ENCODE measurements at regions not wholly inside any gene's neighbourhood (a gene's known extent, or its start where the extent isn't known, plus 50 kb on each side); places are given as distances from the start of the nearest gene placed in this dataset.

GRCh38 chr21:18661842-18662241, 258.3 kb upstream of the TMPRSS15 start:
- POLR2A ChIA-PET, result no interaction called here
- H3K79me2 ChIP-seq (ENCODE audit: insufficient read depth, low read length), result no peaks in the 10 kb centered on the region
- BruUV-seq (replicated peaks), result no TSS peak

DNA sequence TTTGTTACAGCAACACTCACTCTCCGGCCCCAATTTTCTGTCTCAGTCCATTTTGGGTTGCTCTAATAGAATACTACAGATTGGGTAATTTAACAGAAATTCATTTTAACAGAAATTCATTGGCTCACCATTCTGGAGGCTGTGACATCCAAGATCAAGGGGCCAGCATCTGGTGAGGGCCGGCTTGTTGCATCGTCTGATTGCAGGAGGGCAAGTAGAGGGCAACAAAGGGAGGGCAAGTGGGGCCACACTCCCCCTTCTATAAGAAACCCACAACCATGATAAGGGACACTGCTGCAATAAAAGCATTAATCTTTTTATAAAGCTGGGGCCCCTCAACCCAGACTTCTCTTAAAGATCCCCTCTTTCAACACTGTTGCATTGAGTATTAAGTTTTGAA, 260.1 kb upstream of the TMPRSS15 start:
- ChIA-PET RAD21 (ENCODE audit: low non-redundant PET in 1 of 2, low total read pairs in 2 of 2, uncharacterized antibody in 2 of 2, unreplicated experiment in 2 of 2) (no interaction called here), POLR2A (no interaction called here), CTCF (no interaction called here)
- intact Hi-C loops (cut with micrococcal nuclease), result no loop called here
- ATAC-seq (no peak), DNase-seq (ENCODE audit: low read depth, low spot score) (no peak)
- Histone ChIP-seq H3K79me2 (ENCODE audit: insufficient read depth, low read length) (no peaks in the 10 kb centered on the region), H4K20me1 (ENCODE audit: insufficient read depth) (no peaks in the 10 kb centered on the region), H3K4me3 (replicated peaks in 1 of 2; ENCODE audit: low read depth in 1 of 2, low read length in 2 of 2) (no peak overlapping the region), H3K27ac (ENCODE audit: low read depth, low read length) (no peak overlapping the region), H3K9ac (ENCODE audit: low read length) (no peak overlapping the region), H3K9me2 (ENCODE audit: insufficient read depth) (no peaks in the 10 kb centered on the region), H3K36me3 (ENCODE audit: control insufficient read depth in 1 of 2, insufficient read depth in 2 of 2, low read length in 2 of 2) (no peaks in the 10 kb centered on the region), H2AFZ (ENCODE audit: low read depth, low read length, poor library complexity, severe bottlenecking) (no peak overlapping the region), H3K9me3 (ENCODE audit: control insufficient read depth in 1 of 2, insufficient read depth in 1 of 2, low read depth in 1 of 2, low read length in 2 of 2) (peaks cover 21 to 22% of the 10 kb centered on the region in 2 experiments; a peak in 3 of 4 replicates), H3K4me1 (ENCODE audit: control insufficient read depth in 1 of 2, insufficient read depth in 2 of 2, low read length in 2 of 2) (no peaks in the 10 kb centered on the region), H3K27me3 (ENCODE audit: insufficient read depth, low read length) (no peaks in the 10 kb centered on the region), H3K4me2 (ENCODE audit: low read length) (no peak overlapping the region)
- no TSS peak for BruUV-seq (replicated peaks)
- TF ChIP-seq, protein P1, sequence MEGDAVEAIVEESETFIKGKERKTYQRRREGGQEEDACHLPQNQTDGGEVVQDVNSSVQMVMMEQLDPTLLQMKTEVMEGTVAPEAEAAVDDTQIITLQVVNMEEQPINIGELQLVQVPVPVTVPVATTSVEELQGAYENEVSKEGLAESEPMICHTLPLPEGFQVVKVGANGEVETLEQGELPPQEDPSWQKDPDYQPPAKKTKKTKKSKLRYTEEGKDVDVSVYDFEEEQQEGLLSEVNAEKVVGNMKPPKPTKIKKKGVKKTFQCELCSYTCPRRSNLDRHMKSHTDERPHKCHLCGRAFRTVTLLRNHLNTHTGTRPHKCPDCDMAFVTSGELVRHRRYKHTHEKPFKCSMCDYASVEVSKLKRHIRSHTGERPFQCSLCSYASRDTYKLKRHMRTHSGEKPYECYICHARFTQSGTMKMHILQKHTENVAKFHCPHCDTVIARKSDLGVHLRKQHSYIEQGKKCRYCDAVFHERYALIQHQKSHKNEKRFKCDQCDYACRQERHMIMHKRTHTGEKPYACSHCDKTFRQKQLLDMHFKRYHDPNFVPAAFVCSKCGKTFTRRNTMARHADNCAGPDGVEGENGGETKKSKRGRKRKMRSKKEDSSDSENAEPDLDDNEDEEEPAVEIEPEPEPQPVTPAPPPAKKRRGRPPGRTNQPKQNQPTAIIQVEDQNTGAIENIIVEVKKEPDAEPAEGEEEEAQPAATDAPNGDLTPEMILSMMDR (IDR thresholded peaks at IDR 0.05 in 2 of 3, conservative IDR thresholded peaks at IDR 0.05 in 1 of 3; ENCODE audit: borderline replicate concordance in 1 of 3, insufficient read depth in 1 of 3, low read depth in 2 of 3, low read length in 2 of 3), result no peak
- TF ChIP-seq POLR2AphosphoS5 (IDR thresholded peaks at IDR 0.05; ENCODE audit: low read depth, low read length) (no peak), JUND (IDR thresholded peaks at IDR 0.05) (no peak), CBX3 (IDR thresholded peaks at IDR 0.05; ENCODE audit: low read depth) (no peak), EGR1 (IDR thresholded peaks at IDR 0.05; ENCODE audit: low read depth) (no peak), ZBTB33 (IDR thresholded peaks at IDR 0.05; ENCODE audit: extremely low read depth, insufficient replicate concordance, low read length) (no peak), RAD21 (IDR thresholded peaks at IDR 0.05; ENCODE audit: low read depth) (no peak), EZH2 (IDR thresholded peaks at IDR 0.05) (no peak), EZH2phosphoT487 (IDR thresholded peaks at IDR 0.05; ENCODE audit: borderline replicate concordance) (no peak), SRF (IDR thresholded peaks at IDR 0.05; ENCODE audit: low read depth) (no peak), TCF7L2 (IDR thresholded peaks at IDR 0.05; ENCODE audit: borderline replicate concordance, extremely low read depth, insufficient read depth, insufficient read length) (no peak), ATF3 (IDR thresholded peaks at IDR 0.05) (no peak)

More at GRCh38 chr21:18661842-18662241, 258.3 kb upstream of the TMPRSS15 start:
- Histone ChIP-seq H3K27ac (ENCODE audit: low read depth, low read length) (no peak overlapping the region), H3K9me3 (ENCODE audit: control insufficient read depth in 1 of 2, insufficient read depth in 1 of 2, low read depth in 1 of 2, low read length in 2 of 2) (peaks cover 18% of the 10 kb centered on the region in 2 experiments; a peak in 3 of 4 replicates), H3K4me3 (replicated peaks in 1 of 2; ENCODE audit: low read depth in 1 of 2, low read length in 2 of 2) (no peak overlapping the region), H2AFZ (ENCODE audit: low read depth, low read length, poor library complexity, severe bottlenecking) (no peak overlapping the region), H3K9ac (ENCODE audit: low read length) (no peak overlapping the region), H3K4me1 (ENCODE audit: control insufficient read depth in 1 of 2, insufficient read depth in 2 of 2, low read length in 2 of 2) (no peaks in the 10 kb centered on the region), H4K20me1 (ENCODE audit: insufficient read depth) (no peaks in the 10 kb centered on the region), H3K36me3 (ENCODE audit: control insufficient read depth in 1 of 2, insufficient read depth in 2 of 2, low read length in 2 of 2) (no peaks in the 10 kb centered on the region), H3K27me3 (ENCODE audit: insufficient read depth, low read length) (no peaks in the 10 kb centered on the region), H3K4me2 (ENCODE audit: low read length) (no peak overlapping the region), H3K9me2 (ENCODE audit: insufficient read depth) (no peaks in the 10 kb centered on the region)
- intact Hi-C loops (cut with micrococcal nuclease), result no loop called here
- ChIA-PET CTCF (no interaction called here), RAD21 (ENCODE audit: low non-redundant PET in 1 of 2, low total read pairs in 2 of 2, uncharacterized antibody in 2 of 2, unreplicated experiment in 2 of 2) (no interaction called here)
- DNase-seq (ENCODE audit: low read depth, low spot score), result no peak
- no peak for ATAC-seq
- no peak for TF ChIP-seq EZH2phosphoT487 (IDR thresholded peaks at IDR 0.05; ENCODE audit: borderline replicate concordance)
- TF ChIP-seq ATF3 (IDR thresholded peaks at IDR 0.05), result no peak
- TF ChIP-seq EZH2 (IDR thresholded peaks at IDR 0.05), result no peak
- no peak for TF ChIP-seq MAX (IDR thresholded peaks at IDR 0.05)

Data from HCT116 (cell line).